ENCODE measurements at regions not wholly inside any gene's neighbourhood (a gene's known extent, or its start where the extent isn't known, plus 50 kb on each side); places are given as distances from the start of the nearest gene placed in this dataset.

- no peak for TF ChIP-seq ZNF518A (tag by site-specific recombination; conservative IDR thresholded peaks at IDR 0.05; ENCODE audit: low read depth)
- no peak for TF ChIP-seq ZSCAN23 (tag by site-specific recombination; IDR thresholded peaks at IDR 0.05)
- peak; percentile 62; the same call in 1 of the 2 replicates for TF ChIP-seq ZNF629 (tag by site-specific recombination; IDR thresholded peaks at IDR 0.05)
Observed at GRCh38 chr1:221850470-221851187, 108.7 kb upstream of the DUSP10 start (continued).

GRCh38 chr1:221849897-221850296 is 108.0 kb upstream of the DUSP10 start:
- Histone ChIP-seq H3K9me3 (ENCODE audit: control insufficient read depth, insufficient read depth, low read depth, low read length) (no peaks in the 10 kb centered on the region), H3K27ac (ENCODE audit: extremely low read depth, low read depth, low read length) (no peak overlapping the region), H3K36me3 (ENCODE audit: control insufficient read depth in 2 of 2, insufficient read depth in 1 of 2, low read length in 2 of 2) (no peaks in the 10 kb centered on the region), H3K4me1 (ENCODE audit: control insufficient read depth, insufficient read depth, low read length) (peaks cover 9% of the 10 kb centered on the region), H3K4me3 (ENCODE audit: low read depth, low read length) (no peak overlapping the region)
- ChIA-PET CTCF (no interaction called here), POLR2A (interaction anchor here (1.0 kb wide), 1 partner anchor 108 kb away, joined by 3 read pairs; no protein-coding TSS in a partner anchor)
- TF ChIP-seq ZNF335 (tag by site-specific recombination; conservative IDR thresholded peaks at IDR 0.05), result no peak
- TF ChIP-seq ZNF548 (tag by site-specific recombination; IDR thresholded peaks at IDR 0.05), result peak; percentile 52; the same call in 1 of the 2 replicates
- TF ChIP-seq ZSCAN5A (tag by site-specific recombination; IDR thresholded peaks at IDR 0.05), result no peak
- no peak for TF ChIP-seq CTCF (tag by site-specific recombination; IDR thresholded peaks at IDR 0.05)
- peak; percentile 56 for TF ChIP-seq ATF2 (tag by site-specific recombination; IDR thresholded peaks at IDR 0.05; ENCODE audit: low read depth)

GRCh38 chr1:221849110-221849509 is 107.2 kb upstream of the DUSP10 start:
- H3K4me3 ChIP-seq (ENCODE audit: low read depth, low read length), result no peak overlapping the region
- H3K9me3 ChIP-seq (ENCODE audit: control insufficient read depth, insufficient read depth, low read depth, low read length), result no peaks in the 10 kb centered on the region
- ChIA-PET CTCF (no interaction called here), POLR2A (no interaction called here)
- no peaks in the 10 kb centered on the region for H3K36me3 ChIP-seq (ENCODE audit: control insufficient read depth in 2 of 2, insufficient read depth in 1 of 2, low read length in 2 of 2)
- peaks cover 9% of the 10 kb centered on the region for H3K4me1 ChIP-seq (ENCODE audit: control insufficient read depth, insufficient read depth, low read length)
- no peak overlapping the region for H3K27ac ChIP-seq (ENCODE audit: extremely low read depth, low read depth, low read length)
- TF ChIP-seq ZNF155 (tag by site-specific recombination; IDR thresholded peaks at IDR 0.05) (no peak), ZNF223 (tag by site-specific recombination; IDR thresholded peaks at IDR 0.05) (no peak), ZNF558 (tag by site-specific recombination; IDR thresholded peaks at IDR 0.05) (no peak), ZNF585B (tag by site-specific recombination; IDR thresholded peaks at IDR 0.05) (no peak), ZEB2 (tag by site-specific recombination; IDR thresholded peaks at IDR 0.05) (no peak), KLF7 (tag by site-specific recombination; IDR thresholded peaks at IDR 0.05; ENCODE audit: borderline replicate concordance) (no peak), ZNF610 (tag by site-specific recombination; IDR thresholded peaks at IDR 0.05; ENCODE audit: borderline replicate concordance) (no peak), ZNF544 (tag by site-specific recombination; IDR thresholded peaks at IDR 0.05) (no peak), SP2 (tag by site-specific recombination; IDR thresholded peaks at IDR 0.05) (no peak), MYNN (tag by site-specific recombination; IDR thresholded peaks at IDR 0.05; ENCODE audit: borderline replicate concordance) (no peak), ZFP37 (tag by site-specific recombination; IDR thresholded peaks at IDR 0.05) (no peak), ZNF660 (tag by site-specific recombination; IDR thresholded peaks at IDR 0.05) (no peak), KLF9 (tag by site-specific recombination; IDR thresholded peaks at IDR 0.05; ENCODE audit: low read depth) (no peak), ZSCAN5A (tag by site-specific recombination; IDR thresholded peaks at IDR 0.05) (no peak)

All from HEK293 (cell line).